Myocyte (in vitro differentiated cells): ENCODE measurements at regions not wholly inside any gene's neighbourhood (a gene's known extent, or its start where the extent isn't known, plus 50 kb on each side); places are given as distances from the start of the nearest gene placed in this dataset.

ENCODE experiments used
- DNase-seq: peaks from one replicate; pipeline ENCODE4 v3.0.0-alpha.2; 2012; ENCODE audit warnings: low read depth

DNA sequence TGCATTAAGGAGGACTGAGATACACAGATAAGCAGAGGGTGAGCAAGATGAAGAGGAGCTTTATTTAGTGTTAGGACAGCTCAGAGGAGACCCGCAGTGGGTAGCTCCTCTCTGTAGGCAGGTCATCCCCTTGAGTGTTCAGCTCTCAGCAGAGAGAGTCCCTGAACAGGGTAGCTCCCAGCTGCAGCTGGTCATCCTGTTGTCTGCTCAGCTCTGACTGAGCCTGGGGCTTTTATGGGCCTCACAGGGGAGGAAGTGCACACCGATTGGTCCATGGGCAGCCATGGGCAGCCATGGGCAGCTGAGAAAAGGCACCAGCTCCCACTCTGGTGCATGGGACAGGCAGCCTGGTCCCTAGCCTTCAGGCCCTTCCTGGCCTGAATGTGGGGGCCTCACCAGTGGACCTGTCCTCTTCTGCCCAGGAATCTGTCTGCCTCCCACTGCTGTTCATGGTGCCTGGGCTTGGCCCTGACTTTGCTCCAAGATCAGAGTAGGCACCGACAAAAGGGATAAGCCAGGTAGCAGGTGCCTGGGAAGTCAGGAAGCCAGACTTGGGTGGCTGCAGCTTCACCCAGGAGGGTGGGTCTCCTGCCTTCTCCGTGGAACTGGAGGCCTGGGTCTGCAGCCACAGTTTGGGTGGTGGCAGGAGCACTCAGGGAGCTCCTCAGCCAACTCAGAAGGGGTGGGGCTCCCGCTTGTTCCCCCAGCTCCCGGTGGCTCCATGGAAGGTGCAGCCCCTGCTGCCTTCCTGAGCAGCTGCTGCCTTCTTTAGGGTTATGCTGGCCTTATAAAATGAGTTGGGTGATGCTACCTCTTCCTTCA lies 54.7 kb downstream of the MYEOV start:
- DNase-seq = no peak

DNA sequence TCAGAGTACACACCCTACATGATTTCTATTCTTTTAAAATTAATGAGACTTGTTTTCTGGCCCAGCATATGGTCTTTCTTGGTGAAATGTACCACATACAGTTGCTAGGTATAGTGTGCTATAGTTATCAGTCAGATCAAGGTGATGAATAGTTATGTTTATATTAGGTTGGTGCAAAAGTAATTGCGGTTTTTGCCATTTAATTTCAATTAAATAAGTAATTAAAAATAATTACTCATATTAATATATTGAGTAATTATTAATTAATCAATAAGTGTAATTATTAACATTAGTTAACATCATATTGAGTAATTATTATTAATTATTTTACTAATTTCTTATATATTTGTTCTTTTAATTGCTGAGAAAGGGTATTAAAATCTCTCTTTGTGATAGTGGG lies 56.1 kb downstream of the MYEOV start:
- no peak for DNase-seq

DNA sequence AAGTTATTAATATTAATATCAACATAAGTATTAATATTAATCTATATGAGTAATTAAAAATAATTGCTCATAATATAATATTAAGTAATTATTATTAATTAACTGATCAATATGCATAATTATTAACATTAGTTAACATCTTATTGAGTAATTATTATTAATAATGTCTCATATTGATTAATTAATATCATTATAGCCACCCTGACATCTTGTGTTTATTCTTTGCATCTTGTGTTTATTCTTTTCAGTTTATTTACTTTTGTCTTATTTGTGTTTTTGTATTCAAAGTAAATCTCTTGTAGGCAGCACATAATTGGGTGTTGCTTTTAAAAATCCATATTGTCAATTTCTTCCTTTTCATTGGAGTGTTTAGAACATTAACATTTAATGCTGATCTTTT lies 56.6 kb downstream of the MYEOV start:
- DNase-seq = no peak

DNA sequence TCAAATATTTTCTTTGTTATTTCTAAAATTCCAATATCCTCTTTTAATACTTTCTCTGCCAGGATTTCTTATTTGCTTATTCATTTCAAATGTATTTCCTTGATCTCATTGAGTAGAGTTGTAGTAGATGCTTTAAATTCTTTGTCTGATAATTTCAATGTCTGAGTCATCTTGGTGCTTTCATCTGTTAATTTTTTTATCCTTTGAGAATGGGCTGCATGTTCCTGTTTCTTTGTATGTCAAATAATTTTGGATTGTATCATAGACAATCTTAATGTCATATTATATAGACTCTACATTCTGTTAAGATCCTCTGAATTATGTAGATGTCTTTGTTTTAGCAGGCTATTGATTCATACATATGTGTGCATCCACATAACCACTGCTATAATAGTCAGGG lies 57.5 kb downstream of the MYEOV start:
- DNase-seq = peak; percentile 36

DNA sequence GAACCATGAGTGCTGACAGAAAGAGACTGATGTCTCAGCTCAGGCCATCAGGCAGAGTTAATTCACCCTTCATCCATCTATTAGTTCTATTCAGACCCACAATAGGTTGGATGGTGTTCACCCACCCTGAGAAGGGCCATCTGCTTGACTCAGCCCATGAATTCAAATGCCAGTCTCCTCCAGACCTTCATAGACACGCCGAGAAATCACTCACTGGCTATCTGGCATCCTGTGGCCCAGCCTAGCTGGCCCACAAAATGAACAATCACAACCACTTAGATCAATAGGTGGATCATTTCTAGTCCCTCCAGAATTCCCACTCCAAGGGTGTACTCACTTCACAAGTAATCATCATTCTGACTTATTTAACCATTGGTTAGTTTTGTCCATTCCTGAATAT lies 58.2 kb downstream of the MYEOV start:
- DNase-seq = peak; percentile 30

DNA sequence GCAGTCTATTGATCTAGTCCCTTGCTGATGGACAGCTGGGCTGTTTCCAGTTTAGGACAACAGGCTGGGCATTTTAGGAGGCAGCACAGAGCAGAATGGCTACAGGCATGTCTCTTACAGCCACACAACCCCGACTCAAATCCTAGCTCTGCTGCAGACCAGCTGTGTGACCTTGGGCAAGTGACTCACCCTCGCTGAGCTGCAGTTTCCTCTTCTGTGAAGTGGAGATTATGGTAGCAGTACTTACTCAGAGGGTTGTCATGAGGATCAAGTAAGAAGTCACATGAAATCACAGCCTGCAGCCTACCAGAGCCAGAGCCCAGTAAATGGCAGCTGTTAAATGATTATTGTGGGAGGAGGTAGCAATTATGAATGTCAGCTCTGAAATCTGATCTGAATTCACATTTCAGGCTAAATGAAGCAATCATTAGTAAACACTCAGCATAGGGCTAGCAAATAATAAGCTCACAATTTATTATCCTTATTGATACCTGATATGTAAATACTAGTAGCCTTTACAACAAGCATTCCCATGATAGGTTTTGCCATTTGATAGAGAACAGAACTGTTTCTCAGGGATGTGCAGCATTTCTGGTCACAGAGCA lies 58.9 kb downstream of the MYEOV start:
- peak; percentile 92 for DNase-seq

DNA sequence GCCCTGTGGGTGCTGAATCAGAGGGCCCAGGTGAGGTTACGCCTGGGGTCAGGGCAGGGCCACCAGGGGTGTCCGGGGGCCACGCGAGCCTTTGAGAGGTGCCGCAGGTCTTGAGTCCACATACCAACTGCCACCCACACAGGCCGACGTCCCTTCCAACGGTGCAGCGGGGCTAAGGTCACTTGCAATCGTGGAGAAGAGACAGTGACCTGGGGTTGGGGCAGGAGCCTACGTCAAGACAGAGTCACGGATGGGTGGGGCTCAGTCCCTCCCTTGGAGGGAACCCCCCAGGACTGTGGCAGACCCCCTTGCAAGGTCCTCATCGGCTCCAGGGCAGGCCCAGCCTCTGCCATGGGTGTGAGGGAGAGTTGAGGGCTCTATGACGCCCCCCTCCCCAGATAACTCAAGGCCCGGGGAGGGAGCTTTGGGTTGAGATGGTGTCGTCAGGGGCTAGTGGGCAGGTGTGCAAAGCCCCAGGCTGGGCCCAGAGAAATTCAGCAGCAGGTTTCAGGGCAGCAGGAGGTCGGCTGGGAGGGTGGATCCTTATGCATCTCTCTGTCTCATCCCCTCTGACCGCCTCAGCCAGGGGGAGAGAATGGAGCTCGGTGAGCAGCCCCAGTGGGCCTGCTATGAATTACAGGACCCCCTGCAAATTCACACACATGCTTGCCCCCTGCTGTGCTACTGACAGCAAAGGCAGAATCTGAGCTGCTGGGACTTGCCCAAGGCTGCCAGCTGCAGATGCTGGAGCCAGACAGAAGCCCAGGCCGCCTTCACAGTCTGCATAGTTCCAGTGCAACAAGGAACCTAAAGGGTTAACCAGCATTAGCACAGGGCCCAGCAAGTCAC lies 60.0 kb downstream of the MYEOV start:
- no peak for DNase-seq

DNA sequence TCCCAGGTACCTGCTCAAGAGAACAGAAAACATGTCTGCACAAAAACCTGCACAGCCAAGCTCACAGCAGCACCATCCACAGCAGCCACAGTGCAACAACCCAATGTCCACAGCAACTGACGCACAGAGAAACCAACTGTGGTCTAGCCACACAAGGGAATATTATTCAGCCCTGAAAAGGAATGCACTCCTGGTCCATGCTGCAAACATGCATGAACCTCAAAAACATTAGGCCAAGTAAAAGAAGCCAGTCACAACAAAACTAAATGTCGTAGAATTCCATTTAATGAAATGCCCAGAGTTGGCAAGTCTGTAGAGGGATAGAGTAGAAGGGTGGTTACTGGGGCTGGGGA lies 60.6 kb downstream of the MYEOV start:
- DNase-seq = no peak

DNA sequence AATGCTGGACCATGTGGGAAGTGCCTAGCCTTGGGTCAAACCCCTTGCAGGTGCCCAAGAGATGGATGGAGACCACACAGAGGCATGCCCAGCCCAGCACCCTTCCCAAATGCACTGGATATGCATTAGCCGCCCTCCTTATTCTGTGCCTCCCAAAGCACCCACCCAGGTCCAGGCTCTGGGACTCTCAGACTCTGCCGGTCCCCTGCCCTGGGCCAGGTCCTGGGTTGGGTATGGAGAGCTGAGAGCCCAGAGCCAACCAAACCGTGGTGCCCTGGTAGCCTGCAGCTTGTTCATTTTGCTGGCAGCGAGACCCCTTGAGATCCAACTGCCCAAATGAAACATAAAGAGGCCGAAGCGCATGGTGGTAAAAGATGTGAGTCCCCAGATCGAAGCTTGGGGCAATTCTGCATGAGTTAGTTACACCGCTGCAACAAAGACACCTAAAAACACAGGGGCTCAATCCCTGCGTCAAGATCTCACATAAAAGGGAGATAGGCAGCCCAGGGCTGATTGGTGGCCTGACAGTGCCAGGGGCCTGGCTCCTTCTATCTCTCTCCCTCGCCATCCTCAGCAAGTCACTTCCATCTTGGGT lies 61.5 kb downstream of the MYEOV start:
- no peak for DNase-seq

DNA sequence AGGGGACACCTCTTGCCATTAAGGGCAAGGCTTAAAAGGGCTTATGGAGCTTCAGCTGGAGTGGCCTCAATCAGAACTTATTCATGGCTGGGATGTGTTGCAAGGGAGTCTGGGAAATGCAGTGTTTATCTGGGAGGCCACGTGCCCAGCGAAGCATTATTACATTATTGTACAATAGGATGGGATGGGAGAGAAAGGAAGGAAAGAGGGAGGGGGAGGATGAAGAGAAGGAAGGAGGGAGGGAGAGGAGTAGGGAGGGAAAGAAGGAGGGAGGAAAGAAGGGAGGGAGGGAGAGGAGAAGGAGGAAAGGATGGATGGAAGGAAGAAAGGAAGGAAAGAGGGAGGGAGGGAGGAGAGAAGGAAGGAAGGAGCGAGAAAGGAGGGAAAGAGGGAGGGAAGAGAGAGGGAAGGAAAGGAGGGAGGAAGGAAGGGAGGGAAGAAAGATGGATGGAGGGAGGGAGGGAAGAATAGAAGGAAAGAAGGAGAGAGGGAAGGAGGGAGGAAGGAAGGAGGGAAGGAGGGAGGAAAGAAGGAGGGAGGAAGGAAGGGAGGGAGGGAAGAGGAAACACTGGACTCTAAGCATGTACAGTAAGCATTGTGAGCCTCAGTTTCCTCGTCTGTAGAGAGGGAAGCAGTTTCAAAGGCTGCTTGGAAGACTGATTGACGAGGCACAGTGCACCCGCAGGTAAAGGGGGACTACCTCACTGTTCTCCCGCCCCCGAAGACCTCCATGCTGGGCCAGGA lies 62.2 kb downstream of the MYEOV start:
- DNase-seq = no peak

DNA sequence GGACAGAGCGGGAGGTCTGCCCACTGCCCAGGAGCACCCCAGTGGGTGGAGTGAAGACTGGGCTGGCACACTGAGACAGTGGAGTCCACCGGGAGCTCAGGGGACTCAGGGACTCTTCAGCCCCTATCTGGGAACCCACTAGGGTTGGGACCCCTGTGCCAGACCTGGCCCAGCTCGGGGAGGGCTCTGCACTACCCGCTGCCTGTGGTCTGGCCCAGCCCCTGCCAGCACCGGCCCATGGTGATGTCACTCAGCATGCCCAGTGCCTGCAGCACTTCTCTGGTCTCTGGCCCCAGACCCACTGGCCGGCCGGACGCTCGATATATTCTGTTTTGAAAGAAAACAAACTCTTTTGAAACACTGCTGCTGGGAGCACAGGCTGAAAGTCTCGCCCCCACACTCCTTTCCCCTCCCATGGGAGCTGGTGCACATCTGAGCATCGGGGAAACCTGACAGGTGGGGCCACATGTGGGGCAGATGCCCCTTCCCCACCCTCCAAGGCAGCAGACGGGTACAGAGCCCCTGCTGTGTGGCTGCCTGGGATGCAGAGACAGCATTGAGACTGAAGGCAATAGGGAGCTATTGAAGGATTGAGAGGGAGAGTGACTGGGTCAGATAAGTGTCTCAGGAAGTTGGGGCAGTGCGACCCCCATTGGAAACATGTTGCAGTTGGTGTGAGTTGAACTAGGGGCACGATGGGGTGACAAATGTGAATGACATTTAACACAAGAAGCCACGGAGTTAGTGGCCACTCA lies 62.9 kb downstream of the MYEOV start:
- DNase-seq = no peak

DNA sequence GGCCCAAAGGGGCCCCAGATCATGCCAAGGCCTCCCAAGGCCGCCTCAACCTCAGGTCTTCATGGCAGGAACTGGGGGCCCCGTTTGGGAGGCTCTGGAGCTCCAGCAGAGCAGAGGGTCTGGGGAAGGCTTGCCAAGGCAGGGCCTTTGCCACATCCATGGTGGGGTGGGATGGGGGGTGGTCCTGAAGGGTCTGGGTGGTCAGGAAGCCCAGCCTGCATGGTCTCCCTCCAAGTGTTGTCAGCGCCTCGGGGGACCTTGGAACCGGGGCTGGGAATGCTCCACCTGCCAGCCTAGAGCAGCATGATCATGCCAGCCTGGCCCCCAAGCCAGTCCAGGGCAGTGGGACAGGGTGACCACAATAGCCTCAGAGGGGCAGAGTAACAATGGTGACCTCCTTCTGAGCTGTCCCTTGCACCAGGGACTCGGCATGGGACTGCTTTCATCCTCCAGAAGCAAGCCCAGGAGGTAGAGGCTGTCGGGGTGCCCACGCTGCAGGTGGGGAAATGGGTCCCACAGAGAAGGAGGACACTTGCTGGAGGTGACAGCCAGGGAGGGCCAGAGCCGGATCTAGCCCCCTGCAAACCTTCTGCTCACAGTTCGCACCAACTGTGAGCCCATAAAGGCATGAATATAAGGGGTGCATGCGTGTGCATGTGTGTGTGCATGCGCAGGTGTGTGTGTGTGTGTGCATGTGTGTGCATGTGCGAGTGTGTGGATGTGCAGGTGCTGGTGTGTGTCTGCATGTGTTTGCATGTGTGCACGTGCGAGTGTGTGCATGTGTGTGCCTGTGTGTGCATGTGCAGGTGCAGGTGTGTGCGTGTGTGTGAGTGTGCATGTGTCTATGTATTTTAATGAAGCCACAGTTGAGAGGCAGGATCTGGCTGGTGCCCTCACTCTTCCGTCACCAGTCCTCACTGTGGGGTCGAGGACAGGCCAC lies 63.8 kb downstream of the MYEOV start:
- DNase-seq = no peak

DNA sequence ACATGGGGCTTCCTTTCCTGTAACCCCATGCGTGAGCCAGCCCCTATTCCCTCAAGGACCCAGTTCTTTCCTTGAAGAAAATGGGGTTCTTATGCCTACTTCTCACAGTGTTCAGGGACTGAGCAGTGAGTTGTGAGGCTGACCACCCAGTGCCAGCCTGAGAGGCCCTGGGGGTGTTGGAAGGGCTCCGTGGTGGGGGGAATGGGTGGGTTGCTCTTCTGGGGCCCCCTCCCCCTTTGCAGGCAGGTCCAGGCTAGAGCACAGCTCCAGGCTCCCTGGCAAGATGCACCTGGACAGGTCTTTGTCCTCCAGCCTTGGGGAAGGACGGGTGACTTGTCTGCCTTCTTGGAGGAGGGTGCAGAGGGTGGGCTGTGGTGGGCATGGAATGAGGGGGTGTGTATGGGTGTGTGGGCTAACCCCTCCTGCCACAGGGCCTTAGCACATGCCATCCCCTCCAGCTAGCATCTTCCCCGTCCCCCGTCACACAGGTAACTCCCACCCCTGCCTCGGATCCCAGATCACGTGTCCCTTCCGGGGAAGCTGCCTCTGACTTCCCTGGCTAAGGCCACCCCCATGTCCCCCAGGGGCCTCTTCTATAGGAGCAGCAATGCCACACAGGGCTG lies 64.6 kb downstream of the MYEOV start:
- no peak for DNase-seq

DNA sequence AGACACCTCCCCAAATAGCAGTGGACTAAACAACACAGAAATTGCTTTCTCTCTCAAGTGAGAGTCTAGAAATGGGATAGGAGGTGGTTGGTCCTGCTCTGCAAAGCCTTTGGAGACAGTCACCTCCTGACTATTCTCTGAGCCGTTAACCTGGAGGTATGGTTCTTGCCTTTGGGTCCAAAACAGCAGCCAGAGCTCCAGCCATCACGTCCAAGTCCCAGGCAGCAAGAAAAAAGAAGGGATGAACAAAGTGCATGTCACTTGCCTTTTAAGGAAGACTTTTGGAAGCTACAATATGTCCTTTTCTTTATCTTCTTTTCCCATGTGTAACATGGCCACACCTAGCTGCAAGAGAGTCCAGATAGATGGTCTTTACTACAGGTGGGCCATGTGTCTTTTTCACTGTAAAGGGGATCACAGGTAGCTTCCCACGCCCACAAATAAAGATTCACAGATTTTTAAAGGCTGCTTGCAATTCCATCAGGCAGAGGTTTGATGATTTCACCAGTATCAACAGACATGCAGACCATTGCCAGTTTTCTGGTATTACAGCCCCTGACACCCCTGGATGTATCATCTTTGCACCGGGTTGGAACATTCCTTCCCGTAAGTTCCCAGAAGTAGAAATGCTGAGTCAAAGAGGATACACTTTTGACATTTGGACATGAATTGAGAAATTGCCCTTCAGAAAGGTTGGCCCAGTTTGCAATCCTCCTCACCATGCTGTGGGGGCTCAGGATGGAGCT lies 66.0 kb downstream of the MYEOV start:
- no peak for DNase-seq

DNA sequence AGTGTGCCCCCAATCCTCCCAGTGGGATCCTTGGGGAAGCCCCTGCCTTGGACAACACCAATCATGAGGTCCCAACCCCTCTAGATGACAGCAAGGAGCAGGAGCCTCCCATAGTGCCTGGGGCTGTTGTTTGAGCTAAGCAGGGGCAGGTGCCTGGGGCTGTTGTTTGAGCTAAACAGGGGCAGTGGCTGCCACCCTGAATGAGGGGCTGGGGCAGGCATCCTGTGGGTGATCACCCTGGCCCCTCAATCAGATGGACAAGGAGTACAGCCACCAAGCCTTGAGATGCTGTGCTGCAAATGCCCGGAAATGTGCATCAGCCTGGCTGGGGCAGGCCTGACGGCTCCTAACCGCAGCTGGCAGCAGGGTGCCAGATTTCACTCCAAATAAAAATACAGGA lies 66.7 kb downstream of the MYEOV start:
- DNase-seq = no peak

DNA sequence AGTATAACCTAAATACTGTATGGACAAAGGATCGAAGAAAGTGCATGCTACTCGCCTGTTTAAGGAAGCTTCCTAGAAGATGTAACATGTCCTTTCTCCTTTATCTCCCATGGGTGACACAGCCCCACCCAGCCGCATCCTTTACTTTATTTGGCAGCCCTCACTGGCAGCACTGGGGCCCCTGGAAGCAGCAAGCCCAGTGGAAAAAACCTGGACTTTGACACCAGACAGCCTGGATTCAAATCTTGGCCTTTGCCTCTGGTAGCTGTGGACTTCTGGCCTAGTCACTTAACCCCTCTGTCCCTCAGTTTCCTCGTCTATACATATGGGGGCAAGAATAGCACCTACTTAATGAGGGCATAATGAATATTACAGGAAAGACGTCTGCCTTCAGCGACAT lies 67.1 kb downstream of the MYEOV start:
- no peak for DNase-seq

DNA sequence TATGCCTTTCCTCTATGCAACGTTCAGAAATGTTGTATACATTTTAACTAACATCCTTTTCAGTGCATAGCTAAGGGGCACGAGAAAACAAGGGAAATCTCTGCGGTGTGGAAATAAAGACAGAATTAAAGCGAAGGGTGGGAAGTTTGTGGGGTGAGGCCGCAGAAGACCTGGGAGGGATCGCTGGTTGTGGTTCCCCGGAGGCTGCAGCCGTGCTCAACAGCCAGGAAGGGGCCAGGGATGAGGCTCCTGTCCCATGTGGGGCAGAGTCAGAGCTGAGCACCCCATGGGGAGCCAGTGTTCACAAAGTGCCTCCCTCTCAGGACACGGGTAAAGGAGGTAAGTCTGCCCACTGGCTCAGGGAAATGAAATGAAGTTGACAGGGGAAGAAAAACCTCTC lies 67.5 kb downstream of the MYEOV start:
- DNase-seq = no peak

DNA sequence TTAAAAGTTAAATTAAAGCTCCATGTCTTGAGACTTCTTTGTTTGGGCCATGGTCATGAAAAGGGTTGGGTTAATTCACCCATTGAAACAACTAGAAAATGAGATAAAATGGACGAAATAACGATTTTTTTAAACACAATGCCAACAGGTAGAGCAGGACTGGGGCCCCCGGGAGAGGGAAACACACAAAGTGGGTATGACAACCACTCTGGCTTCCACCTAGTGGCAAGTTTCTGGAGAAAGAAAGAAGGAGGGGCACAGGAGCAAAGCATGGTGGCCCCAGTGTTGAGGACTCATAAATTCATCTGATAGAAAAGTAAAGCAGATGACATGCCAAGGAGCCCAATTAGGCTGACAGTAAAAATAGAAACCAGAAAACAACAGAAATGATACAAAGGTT lies 68.4 kb downstream of the MYEOV start:
- no peak for DNase-seq
